Suppressor macrophage treated with lipopolysaccharide for 1 hour (primary cell): ENCODE measurements at regions not wholly inside any gene's neighbourhood (a gene's known extent, or its start where the extent isn't known, plus 50 kb on each side); places are given as distances from the start of the nearest gene placed in this dataset.

Source experiments
- DNase-seq, 3 donors: peaks; one replicate each; pipeline ENCODE4 v3.0.0-alpha.2; 2020 to 2022

- no peak for DNase-seq
Measured at GRCh38 chr2:234243871-234244565, 193.5 kb downstream of the SPP2 start.

- no peak for DNase-seq
Measured at GRCh38 chr2:234242459-234242836, 191.9 kb downstream of the SPP2 start.

- no peak for DNase-seq
Measured at GRCh38 chr2:234241656-234242458, 191.4 kb downstream of the SPP2 start.

DNA sequence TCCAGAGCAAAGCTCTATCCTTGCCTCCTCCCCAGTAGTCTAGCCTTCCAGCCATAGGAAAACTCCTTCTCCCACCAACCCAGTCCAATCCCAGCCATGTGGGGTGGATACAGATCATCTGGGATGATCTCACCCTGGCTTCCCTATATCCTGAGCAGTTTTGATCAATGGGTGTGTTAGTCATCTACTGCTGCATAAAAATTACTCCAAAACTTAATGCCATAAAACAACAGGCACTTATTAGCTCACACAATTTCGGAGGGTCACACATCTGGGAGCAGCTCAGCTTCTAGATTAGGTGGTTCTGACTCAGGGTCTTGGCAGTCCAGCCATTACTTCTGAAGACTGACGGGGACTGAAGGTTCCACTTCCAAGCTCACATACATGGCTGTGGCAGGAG lies 190.4 kb downstream of the SPP2 start:
- DNase-seq: no peak

DNA sequence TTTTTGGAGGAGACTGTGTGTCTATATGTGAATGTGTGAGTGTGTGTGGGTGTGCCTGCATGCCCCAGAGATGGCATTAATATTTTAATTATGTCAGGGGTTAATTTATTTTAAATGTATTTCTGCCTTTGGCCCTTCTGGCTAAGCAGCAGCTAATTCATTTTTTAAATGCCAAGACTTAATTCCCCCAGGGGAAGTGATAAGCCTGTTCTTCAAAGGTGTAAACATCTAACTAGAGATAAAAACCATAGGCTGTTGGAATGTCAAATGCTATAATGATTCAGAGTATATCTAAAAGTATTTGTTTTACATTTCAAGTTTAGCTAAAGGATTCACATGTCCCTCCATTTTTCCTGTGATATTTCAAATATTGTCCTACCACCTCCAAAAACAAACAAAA lies 184.7 kb downstream of the SPP2 start:
- no peak for DNase-seq

DNA sequence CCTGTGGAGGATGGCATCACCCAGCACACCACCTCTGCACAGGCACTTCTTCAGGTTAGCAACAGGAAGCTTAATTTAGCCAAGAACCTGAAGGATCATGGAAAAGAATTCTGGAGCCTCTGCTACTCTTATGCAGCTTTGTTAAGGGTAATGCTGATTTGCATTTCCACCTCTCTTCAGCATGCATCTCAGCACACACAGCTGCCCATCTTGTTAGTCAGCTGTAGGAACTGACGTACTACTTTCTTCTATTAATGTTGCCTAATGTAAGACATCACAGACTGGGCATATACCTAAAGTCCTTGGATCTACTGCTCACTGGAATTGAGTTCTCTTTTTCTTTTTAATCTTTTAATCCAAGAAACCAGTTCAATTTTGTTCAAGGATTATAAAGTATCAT lies 181.0 kb downstream of the SPP2 start:
- DNase-seq: no peak

DNA sequence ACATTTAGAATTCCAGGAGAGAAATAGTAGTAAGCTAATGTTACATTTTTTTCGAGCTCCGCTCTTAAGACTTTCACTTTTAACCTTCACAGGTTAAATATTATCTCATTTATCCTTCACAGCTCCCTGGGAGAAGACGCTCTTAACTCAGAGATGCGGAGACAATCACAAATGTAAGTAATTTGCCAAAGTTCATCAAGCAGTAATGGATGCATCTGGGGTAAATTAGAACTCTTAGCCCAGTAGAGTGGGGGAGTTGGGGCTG lies 168.5 kb downstream of the SPP2 start:
- DNase-seq: no peak

DNA sequence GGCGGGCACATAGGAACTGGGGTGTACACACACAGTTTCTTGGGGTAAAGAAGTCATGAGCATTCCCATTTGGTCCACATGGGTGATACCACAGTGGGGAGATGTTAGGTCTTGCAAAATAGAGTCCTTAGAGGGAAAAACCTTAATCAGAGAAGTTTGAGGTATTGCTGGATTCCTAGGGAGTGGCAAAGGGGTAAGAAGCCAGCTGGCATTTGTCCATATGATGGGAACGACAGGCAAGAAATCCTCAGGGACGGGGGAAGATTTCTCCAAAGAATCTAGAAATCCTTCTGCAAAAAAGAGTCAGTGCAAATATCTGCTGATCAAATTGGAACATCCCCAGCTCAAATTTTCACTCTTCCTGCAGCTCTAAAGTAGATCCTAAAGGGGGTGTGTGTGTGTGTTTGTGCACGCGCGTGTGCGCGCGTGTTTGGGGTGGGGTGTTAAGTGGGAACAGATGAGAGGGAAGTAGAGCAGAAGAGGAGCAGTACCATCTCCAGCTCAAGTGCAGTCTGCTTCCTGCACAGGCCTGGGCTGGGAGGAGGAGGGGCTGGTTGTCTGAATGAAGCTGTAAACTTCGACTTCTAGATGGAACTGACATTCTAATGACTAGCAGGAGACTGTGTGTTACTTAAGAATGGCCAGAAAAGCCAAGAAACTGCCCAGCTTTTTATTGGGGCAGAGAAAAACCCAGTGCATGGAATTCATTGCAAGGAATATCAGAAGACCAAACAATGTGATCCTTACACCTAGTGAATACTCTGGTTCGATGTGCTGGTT lies 168.0 kb downstream of the SPP2 start:
- DNase-seq: no peak

DNA sequence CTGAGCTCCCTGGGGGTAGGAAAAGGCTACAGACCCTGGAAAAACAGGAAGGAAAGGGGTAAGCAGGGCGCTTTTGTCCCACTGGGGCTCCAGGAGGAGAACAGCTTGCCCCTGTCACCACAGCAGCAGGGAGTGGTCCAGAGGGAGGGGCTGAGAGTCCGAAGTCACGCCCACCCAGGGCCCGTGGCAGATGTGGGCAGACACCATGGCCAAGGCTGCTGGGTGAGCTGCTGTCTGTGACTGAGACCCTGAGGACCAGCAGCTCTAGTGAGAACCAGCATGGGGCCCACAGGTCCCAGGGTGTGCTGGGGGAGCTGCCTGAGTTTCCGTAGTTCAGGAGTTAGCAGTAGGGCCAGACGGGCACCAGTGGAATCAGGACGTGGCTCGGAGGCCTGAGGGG lies 162.0 kb downstream of the SPP2 start:
- no peak for DNase-seq

GRCh38 chr2:234211797-234212196 lies 161.3 kb downstream of the SPP2 start:
- DNase-seq: no peak

- no peak for DNase-seq
Measured at GRCh38 chr2:234206738-234207137, 156.2 kb downstream of the SPP2 start.

DNA sequence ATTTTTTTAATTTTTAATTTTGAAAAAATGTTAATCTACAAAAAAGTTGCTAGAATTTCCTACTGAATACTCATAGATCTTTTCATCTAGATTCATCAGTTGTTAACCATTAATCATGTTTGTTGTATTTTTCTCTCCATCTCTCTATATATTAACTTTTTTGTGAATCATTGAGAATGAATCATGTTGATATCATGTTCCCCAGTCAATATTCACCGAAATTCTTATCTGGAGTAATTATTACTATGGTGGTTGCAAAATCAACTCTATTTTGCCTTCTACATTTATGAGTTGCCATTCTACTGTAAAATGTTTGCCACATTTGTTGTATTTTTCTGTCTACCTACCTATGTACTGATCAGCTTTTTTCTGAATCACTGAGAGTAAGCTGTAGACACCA lies 154.0 kb downstream of the SPP2 start:
- DNase-seq: peak in 1 of 3 donors; percentile 4

GRCh38 chr2:234203135-234203984 lies 152.9 kb downstream of the SPP2 start:
- DNase-seq: peak; percentile 46 to 55 (median 50)

DNA sequence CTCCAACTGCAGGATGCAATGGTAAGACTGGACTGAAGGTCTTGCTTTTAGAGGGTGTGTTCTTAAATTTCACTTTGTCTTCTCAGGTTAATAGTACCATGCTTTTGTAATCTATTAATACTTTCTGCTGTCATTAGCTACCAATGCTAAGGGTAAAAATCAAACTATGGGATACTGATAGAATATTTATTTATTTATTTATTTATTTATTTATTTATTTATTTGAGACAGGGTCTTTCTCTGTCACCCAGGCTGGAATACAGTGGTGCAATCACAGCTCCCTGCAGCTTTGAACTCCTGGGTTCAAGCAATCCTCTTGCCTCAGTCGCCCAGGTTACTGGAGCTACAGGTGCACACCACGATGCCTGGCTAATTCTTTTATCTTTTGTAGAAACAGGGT lies 152.1 kb downstream of the SPP2 start:
- no peak for DNase-seq

DNA sequence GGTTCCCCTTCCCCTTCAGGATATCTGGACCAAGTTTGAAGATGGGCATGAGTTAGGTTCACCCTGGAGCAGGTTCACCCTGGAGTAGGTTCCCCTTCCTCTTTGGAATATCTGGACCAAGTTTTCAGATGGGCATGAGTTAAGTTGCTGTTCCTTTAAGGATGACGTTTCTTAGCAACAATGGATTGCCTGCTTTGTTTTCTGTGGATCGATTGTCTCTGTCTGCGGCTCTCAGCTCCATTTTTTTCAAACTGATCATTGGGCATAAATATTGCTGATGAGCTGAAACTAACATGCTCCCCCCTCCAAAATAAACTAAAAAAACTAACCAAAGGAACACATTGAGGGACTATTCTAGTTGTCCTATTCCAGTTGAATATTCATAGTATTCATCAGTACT lies 149.5 kb downstream of the SPP2 start:
- no peak for DNase-seq

GRCh38 chr2:234198976-234199375 lies 148.5 kb downstream of the SPP2 start:
- DNase-seq: no peak

GRCh38 chr2:234195516-234195915 lies 145.0 kb downstream of the SPP2 start:
- DNase-seq: no peak

GRCh38 chr2:234193977-234194563 lies 143.6 kb downstream of the SPP2 start:
- no peak for DNase-seq

- DNase-seq: no peak
Measured at GRCh38 chr2:234191819-234192407, 141.4 kb downstream of the SPP2 start.

- DNase-seq: no peak
Measured at GRCh38 chr2:234189786-234190300, 139.3 kb downstream of the SPP2 start.

- no peak for DNase-seq
Measured at GRCh38 chr2:234189230-234189629, 138.7 kb downstream of the SPP2 start.

DNA sequence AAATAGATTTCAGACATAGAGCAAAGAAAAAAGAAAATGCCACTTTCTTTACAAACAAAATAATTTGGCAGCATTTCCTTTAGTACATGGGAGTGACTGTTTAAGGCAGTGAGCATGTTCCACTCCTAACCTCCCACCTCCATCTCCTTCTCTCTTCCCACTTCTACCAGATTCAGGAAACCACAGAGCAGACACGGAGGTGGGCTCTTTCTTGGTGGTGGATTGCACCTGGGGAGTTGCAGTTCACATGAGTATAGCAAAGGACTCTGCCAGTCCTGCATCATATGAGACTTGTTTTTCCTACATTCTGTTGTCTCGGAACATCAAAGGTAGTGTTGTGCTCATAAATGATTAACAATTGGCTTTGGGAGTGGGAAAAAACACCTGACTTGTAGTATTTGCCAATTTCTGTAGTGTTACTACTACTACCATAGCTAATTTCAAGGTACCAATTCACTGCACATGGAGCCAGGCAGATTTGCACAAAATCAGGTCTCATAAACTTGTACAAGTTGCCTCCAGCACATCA lies 137.2 kb downstream of the SPP2 start:
- no peak for DNase-seq
